Right atrium auricular region (tissue), 2 donors: ENCODE measurements at regions not wholly inside any gene's neighbourhood (a gene's known extent, or its start where the extent isn't known, plus 50 kb on each side); places are given as distances from the start of the nearest gene placed in this dataset.
A peak's percentile ranks its signal among the peaks of the same experiment; 100 is the strongest.

Experiments used
- DNase-seq: peaks from one replicate; pipeline ENCODE4 v3.0.0-alpha.2; 2019; ENCODE audit warnings: low spot score
- H3K27ac ChIP-seq, 2 donors: fragments of 200-600 bp; sonication (generic); 1 replicate in 1 of 2; 2 replicates in 1 of 2; pipeline ENCODE4 v1.5.1; 2016 to 2019
- H3K27me3 ChIP-seq, 2 donors: fragments of 200-600 bp; sonication (generic); one replicate each; pipeline versions ENCODE4 v1.5.1 to v1.6.0; 2017 to 2019
- H3K36me3 ChIP-seq: fragments of 200-600 bp; sonication (generic); one replicate; pipeline ENCODE4 v1.5.1; 2016
- H3K4me1 ChIP-seq, 2 donors: fragments of 200-600 bp; sonication (generic); one replicate each; pipeline versions ENCODE4 v1.5.1 to v1.6.0; 2017 to 2019
- H3K4me3 ChIP-seq, 2 donors: fragments of 200-600 bp; sonication (generic); 1 replicate in 1 of 2; 2 replicates in 1 of 2; pipeline ENCODE4 v1.5.1; 2017 to 2019; ENCODE audit warnings: mild to moderate bottlenecking in 1 of 2, moderate library complexity in 1 of 2
- H3K9me3 ChIP-seq, 2 donors: fragments of 200-600 bp; sonication (generic); one replicate each; pipeline ENCODE4 v1.5.1; 2019
- CTCF ChIP-seq, 2 donors: fragments of 200-600 bp; sonication (generic); IDR thresholded peaks; one replicate each; pipeline ENCODE4 v1.5.1; 2019; ENCODE audit warnings: antibody characterized with exemption in 2 of 2

GRCh38 chr9:81380504-81381359 lies 308.6 kb downstream of the TLE1 start:
- Histone ChIP-seq H3K27ac (no peak overlapping the region), H3K36me3 (no peaks in the 10 kb centered on the region), H3K27me3 (no peaks in the 10 kb centered on the region), H3K4me3 (no peak overlapping the region), H3K9me3 (no peaks in the 10 kb centered on the region), H3K4me1 (peaks cover 0 to 4% of the 10 kb centered on the region in 2 donors)
- DNase-seq, result no peak
- TF ChIP-seq CTCF (IDR thresholded peaks at IDR 0.05), result no peak

GRCh38 chr9:81379655-81380054 lies 309.7 kb downstream of the TLE1 start:
- Histone ChIP-seq H3K9me3 (no peaks in the 10 kb centered on the region), H3K27ac (no peak overlapping the region), H3K27me3 (no peaks in the 10 kb centered on the region), H3K4me3 (no peak overlapping the region), H3K36me3 (no peaks in the 10 kb centered on the region), H3K4me1 (peaks cover 0 to 15% of the 10 kb centered on the region in 2 donors)
- TF ChIP-seq CTCF (IDR thresholded peaks at IDR 0.05), result no peak
- no peak for DNase-seq

GRCh38 chr9:81377921-81378320 lies 311.4 kb downstream of the TLE1 start:
- H3K4me3 ChIP-seq, result no peak overlapping the region
- no peaks in the 10 kb centered on the region for H3K36me3 ChIP-seq
- TF ChIP-seq CTCF (IDR thresholded peaks at IDR 0.05), result no peak
- no peaks in the 10 kb centered on the region for H3K9me3 ChIP-seq
- no peak for DNase-seq
- no peak overlapping the region for H3K27ac ChIP-seq
- no peaks in the 10 kb centered on the region for H3K27me3 ChIP-seq
- peaks cover 0 to 19% of the 10 kb centered on the region in 2 donors for H3K4me1 ChIP-seq

- Histone ChIP-seq H3K36me3 (no peaks in the 10 kb centered on the region), H3K27ac (no peak overlapping the region), H3K27me3 (no peaks in the 10 kb centered on the region), H3K4me3 (no peak overlapping the region), H3K9me3 (no peaks in the 10 kb centered on the region), H3K4me1 (peaks cover 0 to 23% of the 10 kb centered on the region in 2 donors)
- DNase-seq, result no peak
- TF ChIP-seq CTCF (IDR thresholded peaks at IDR 0.05), result no peak
These were observed 312.0 kb downstream of the TLE1 start for GRCh38 chr9:81377320-81377719.

- Histone ChIP-seq H3K4me3 (no peak overlapping the region), H3K27me3 (no peaks in the 10 kb centered on the region), H3K27ac (peak overlapping the region in 1 of 2 donors; percentile 19), H3K36me3 (no peaks in the 10 kb centered on the region), H3K9me3 (no peaks in the 10 kb centered on the region), H3K4me1 (peaks cover 0 to 23% of the 10 kb centered on the region in 2 donors)
- DNase-seq, result no peak
- TF ChIP-seq CTCF (IDR thresholded peaks at IDR 0.05), result no peak
These were observed 313.9 kb downstream of the TLE1 start for GRCh38 chr9:81375187-81376100.
